Mesenchymal stem cell (in vitro differentiated cells and primary cell): ENCODE measurements at regions not wholly inside any gene's neighbourhood (a gene's known extent, or its start where the extent isn't known, plus 50 kb on each side); places are given as distances from the start of the nearest gene placed in this dataset.

ENCODE experiments used
- DNase-seq: peaks from one replicate; pipeline ENCODE4 v3.0.0-alpha.2; 2013
- H2AFZ ChIP-seq: one replicate; pipeline ENCODE4 v1.6.1; 2013; ENCODE audit warnings: low read depth, mild to moderate bottlenecking, control low read depth, inconsistent platforms, low read length, moderate library complexity
- H2AK5ac ChIP-seq: 2 replicates; pipeline ENCODE4 v1.6.1; 2013; ENCODE audit warnings: low read length, moderate library complexity, mild to moderate bottlenecking, inconsistent platforms; ENCODE audit not compliant: severe bottlenecking
- H2BK120ac ChIP-seq: one replicate; pipeline ENCODE4 v1.6.1; 2013; ENCODE audit warnings: low read depth, mild to moderate bottlenecking, inconsistent platforms, low read length, moderate library complexity
- H2BK12ac ChIP-seq, 2 experiments: one replicate each; pipeline ENCODE4 v1.6.1; 2013; ENCODE audit warnings: inconsistent platforms in 2 of 2, low read length in 2 of 2, mild to moderate bottlenecking in 2 of 2, moderate library complexity in 2 of 2, control low read depth in 1 of 2
- H2BK15ac ChIP-seq: one replicate; pipeline ENCODE4 v1.6.1; 2013; ENCODE audit warnings: mild to moderate bottlenecking, low read depth, inconsistent platforms; ENCODE audit not compliant: poor library complexity, severe bottlenecking
- H2BK5ac ChIP-seq: 2 replicates; pipeline ENCODE4 v1.6.1; 2013; ENCODE audit warnings: low read depth, mild to moderate bottlenecking, low read length, control low read depth, inconsistent platforms; ENCODE audit not compliant: poor library complexity, severe bottlenecking
- H3K14ac ChIP-seq, 2 experiments: one replicate each; pipeline ENCODE4 v1.6.1; 2013; ENCODE audit warnings: inconsistent platforms in 2 of 2, low read length in 2 of 2, control low read depth in 1 of 2, mild to moderate bottlenecking in 1 of 2, moderate library complexity in 1 of 2
- H3K18ac ChIP-seq, 2 experiments: one replicate each; pipeline ENCODE4 v1.6.1; 2013; ENCODE audit warnings: inconsistent platforms in 2 of 2, low read length in 2 of 2, control low read depth in 1 of 2, low read depth in 1 of 2, mild to moderate bottlenecking in 1 of 2
- H3K23ac ChIP-seq, 2 experiments: one replicate each; pipeline ENCODE4 v1.6.1; 2013; ENCODE audit warnings: inconsistent platforms in 2 of 2, low read length in 2 of 2, mild to moderate bottlenecking in 2 of 2, moderate library complexity in 2 of 2, control low read depth in 1 of 2
- H3K27ac ChIP-seq: 2 replicates; pipeline ENCODE4 v1.5.1; 2013; ENCODE audit warnings: mild to moderate bottlenecking, moderate library complexity, low read length, control low read depth, inconsistent platforms; ENCODE audit not compliant: poor library complexity, severe bottlenecking
- H3K27me3 ChIP-seq, 2 experiments: 2 replicates each; pipeline versions ENCODE4 v1.6.1 to v1.7.0; 2013; ENCODE audit warnings: low read length in 2 of 2, mild to moderate bottlenecking in 2 of 2, moderate library complexity in 2 of 2, control low read depth in 1 of 2, inconsistent platforms in 1 of 2; ENCODE audit not compliant: control insufficient read depth in 1 of 2, insufficient read depth in 1 of 2
- H3K36me3 ChIP-seq, 2 experiments: 2 replicates each; pipeline versions ENCODE4 v1.6.1 to v1.7.0; 2013; ENCODE audit warnings: low read length in 2 of 2, control low read depth in 1 of 2, inconsistent platforms in 1 of 2, low read depth in 1 of 2, mild to moderate bottlenecking in 1 of 2; ENCODE audit not compliant: insufficient read depth in 2 of 2, control insufficient read depth in 1 of 2
- H3K4ac ChIP-seq, 2 experiments: one replicate each; pipeline ENCODE4 v1.6.1; 2013; ENCODE audit warnings: inconsistent platforms in 2 of 2, low read length in 2 of 2, mild to moderate bottlenecking in 2 of 2, moderate library complexity in 2 of 2, control low read depth in 1 of 2, low read depth in 1 of 2
- H3K4me1 ChIP-seq: 2 replicates; pipeline ENCODE4 v1.6.1; 2013; ENCODE audit warnings: low read depth, low read length, control low read depth; ENCODE audit not compliant: control insufficient read depth, insufficient read depth
- H3K4me2 ChIP-seq: 2 replicates; pipeline ENCODE4 v1.6.1; 2013; ENCODE audit warnings: low read length, mild to moderate bottlenecking, inconsistent platforms; ENCODE audit not compliant: poor library complexity, severe bottlenecking
- H3K4me3 ChIP-seq, 2 experiments: 2 replicates each; pipeline versions ENCODE4 v1.5.1 to v1.7.0; 2013; ENCODE audit warnings: low read length in 2 of 2, mild to moderate bottlenecking in 2 of 2, control low read depth in 1 of 2, low read depth in 1 of 2; ENCODE audit not compliant: insufficient read depth in 1 of 2
- H3K79me1 ChIP-seq: replicated peaks from 2 replicates; pipeline ENCODE4 v1.6.1; 2013; ENCODE audit warnings: mild to moderate bottlenecking, control low read depth, low read length, inconsistent platforms; ENCODE audit not compliant: poor library complexity, severe bottlenecking
- H3K9ac ChIP-seq: 2 replicates; pipeline ENCODE4 v1.7.0; 2013; ENCODE audit warnings: mild to moderate bottlenecking, low read length, moderate library complexity
- H3K9me3 ChIP-seq: 2 replicates; pipeline ENCODE4 v1.7.0; 2013; ENCODE audit warnings: mild to moderate bottlenecking, low read length; ENCODE audit not compliant: control insufficient read depth
- H4K8ac ChIP-seq: one replicate; pipeline ENCODE4 v1.6.1; 2013; ENCODE audit warnings: inconsistent platforms, mild to moderate bottlenecking, low read length, moderate library complexity
- H4K91ac ChIP-seq: one replicate; pipeline ENCODE4 v1.6.1; 2013; ENCODE audit warnings: mild to moderate bottlenecking, low read length, inconsistent platforms
- WGBS: methylation state at CpG from one replicate; pipeline ENCODE4 v1.1.7; 2013; ENCODE audit warnings: mixed read lengths; 5-methylcytosine and 5-hydroxymethylcytosine counted together

GRCh38 chr9:136611606-136612005, 51.1 kb upstream of the EGFL7 start:
- Histone ChIP-seq H3K4ac (peak overlapping the region in 1 of 2 experiments; percentile 29), H2AFZ (no peak overlapping the region), H3K36me3 (no peaks in the 10 kb centered on the region), H3K27ac (no peak overlapping the region), H2BK12ac (peak overlapping the region; percentile 92 to 94), H2BK15ac (peak overlapping the region; percentile 89), H3K9ac (no peak overlapping the region), H3K4me1 (peaks cover 52% of the 10 kb centered on the region), H3K9me3 (no peaks in the 10 kb centered on the region), H3K14ac (no peak overlapping the region), H4K8ac (peak overlapping the region; percentile 66), H2AK5ac (peak overlapping the region; percentile 23), H3K23ac (no peak overlapping the region), H3K27me3 (peaks cover 0 to 24% of the 10 kb centered on the region in 2 experiments), H3K18ac (peak overlapping the region; percentile 37 to 64), H3K4me3 (no peak overlapping the region), H2BK120ac (no peak overlapping the region), H4K91ac (peak overlapping the region; percentile 48), H3K79me1 (no peaks in the 10 kb centered on the region), H3K4me2 (no peak overlapping the region), H2BK5ac (no peak overlapping the region)
- DNase-seq, result no peak
- whole genome bisulfite sequencing, result 99% methylated on average over 24 of the region's 24 CpGs

GRCh38 chr9:136611119-136611518, 51.6 kb upstream of the EGFL7 start:
- peak overlapping the region; percentile 37 to 64 for H3K18ac ChIP-seq
- H3K4me2 ChIP-seq, result no peak overlapping the region
- no peak overlapping the region for H3K14ac ChIP-seq
- no peak for DNase-seq
- H3K23ac ChIP-seq, result no peak overlapping the region
- peaks cover 53% of the 10 kb centered on the region for H3K4me1 ChIP-seq
- peak overlapping the region; percentile 29 to 47 for H3K4ac ChIP-seq
- H2BK5ac ChIP-seq, result no peak overlapping the region
- H2AFZ ChIP-seq, result no peak overlapping the region
- H2BK12ac ChIP-seq, result peak overlapping the region; percentile 92 to 94
- no peak overlapping the region for H3K9ac ChIP-seq
- H3K79me1 ChIP-seq, result no peaks in the 10 kb centered on the region
- WGBS, result 99% methylated on average over 8 of the region's 11 CpGs
- no peak overlapping the region for H3K27ac ChIP-seq
- H2AK5ac ChIP-seq, result peak overlapping the region; percentile 3
- peak overlapping the region; percentile 48 for H4K91ac ChIP-seq
- H2BK120ac ChIP-seq, result peak overlapping the region; percentile 46
- peaks cover 0 to 29% of the 10 kb centered on the region in 2 experiments for H3K27me3 ChIP-seq
- H3K4me3 ChIP-seq, result no peak overlapping the region
- no peaks in the 10 kb centered on the region for H3K36me3 ChIP-seq
- H4K8ac ChIP-seq, result peak overlapping the region; percentile 66
- no peaks in the 10 kb centered on the region for H3K9me3 ChIP-seq
- H2BK15ac ChIP-seq, result peak overlapping the region; percentile 73

GRCh38 chr9:136610426-136610825, 52.3 kb upstream of the EGFL7 start:
- no peak overlapping the region for H3K4ac ChIP-seq
- H3K23ac ChIP-seq, result no peak overlapping the region
- H3K27ac ChIP-seq, result no peak overlapping the region
- no peak overlapping the region for H2BK120ac ChIP-seq
- 82% methylated on average over 14 of the region's 14 CpGs for WGBS
- H3K4me3 ChIP-seq, result no peak overlapping the region
- H2AFZ ChIP-seq, result no peak overlapping the region
- H2BK5ac ChIP-seq, result no peak overlapping the region
- H2BK12ac ChIP-seq, result peak overlapping the region; percentile 7 to 99
- H4K91ac ChIP-seq, result peak overlapping the region; percentile 55
- no peaks in the 10 kb centered on the region for H3K36me3 ChIP-seq
- peak overlapping the region; percentile 61 for H2AK5ac ChIP-seq
- no peaks in the 10 kb centered on the region for H3K9me3 ChIP-seq
- H3K4me1 ChIP-seq, result peaks cover 46% of the 10 kb centered on the region
- no peak overlapping the region for H4K8ac ChIP-seq
- no peak overlapping the region for H3K4me2 ChIP-seq
- H3K27me3 ChIP-seq, result peaks cover 0 to 29% of the 10 kb centered on the region in 2 experiments
- no peak for DNase-seq
- H3K14ac ChIP-seq, result peak overlapping the region in 1 of 2 experiments; percentile 18
- peak overlapping the region in 1 of 2 experiments; percentile 87 for H3K18ac ChIP-seq
- no peak overlapping the region for H3K9ac ChIP-seq
- no peaks in the 10 kb centered on the region for H3K79me1 ChIP-seq
- H2BK15ac ChIP-seq, result no peak overlapping the region

- H2BK15ac ChIP-seq, result no peak overlapping the region
- no peak overlapping the region for H4K91ac ChIP-seq
- peaks cover 0 to 29% of the 10 kb centered on the region in 2 experiments for H3K27me3 ChIP-seq
- H3K27ac ChIP-seq, result no peak overlapping the region
- no peak overlapping the region for H3K4me2 ChIP-seq
- no peak overlapping the region for H3K9ac ChIP-seq
- no peak overlapping the region for H3K14ac ChIP-seq
- H3K4me3 ChIP-seq, result no peak overlapping the region
- H3K36me3 ChIP-seq, result no peaks in the 10 kb centered on the region
- H3K23ac ChIP-seq, result no peak overlapping the region
- H3K4me1 ChIP-seq, result peaks cover 42% of the 10 kb centered on the region
- no peak overlapping the region for H2AK5ac ChIP-seq
- no peaks in the 10 kb centered on the region for H3K9me3 ChIP-seq
- no peak for DNase-seq
- no peak overlapping the region for H2BK120ac ChIP-seq
- H3K18ac ChIP-seq, result peak overlapping the region in 1 of 2 experiments; percentile 73
- no peak overlapping the region for H4K8ac ChIP-seq
- peak overlapping the region in 1 of 2 experiments; percentile 70 for H3K4ac ChIP-seq
- WGBS, result 87% methylated on average over 17 of the region's 17 CpGs
- no peaks in the 10 kb centered on the region for H3K79me1 ChIP-seq
- H2AFZ ChIP-seq, result no peak overlapping the region
- no peak overlapping the region for H2BK5ac ChIP-seq
- peak overlapping the region; percentile 51 to 85 for H2BK12ac ChIP-seq
Observed at GRCh38 chr9:136609838-136610311, 52.8 kb upstream of the EGFL7 start.
